GM21360 (cell line): ENCODE measurements at regions not wholly inside any gene's neighbourhood (a gene's known extent, or its start where the extent isn't known, plus 50 kb on each side); places are given as distances from the start of the nearest gene placed in this dataset.

ENCODE experiments used
- ATAC-seq: cut with Tn5 transposase; IDR thresholded peaks from one replicate; pipeline ENCODE4 v1.9.1; 2021; ENCODE audit warnings: mild to moderate bottlenecking, moderate library complexity; ENCODE audit not compliant: unreplicated experiment

DNA sequence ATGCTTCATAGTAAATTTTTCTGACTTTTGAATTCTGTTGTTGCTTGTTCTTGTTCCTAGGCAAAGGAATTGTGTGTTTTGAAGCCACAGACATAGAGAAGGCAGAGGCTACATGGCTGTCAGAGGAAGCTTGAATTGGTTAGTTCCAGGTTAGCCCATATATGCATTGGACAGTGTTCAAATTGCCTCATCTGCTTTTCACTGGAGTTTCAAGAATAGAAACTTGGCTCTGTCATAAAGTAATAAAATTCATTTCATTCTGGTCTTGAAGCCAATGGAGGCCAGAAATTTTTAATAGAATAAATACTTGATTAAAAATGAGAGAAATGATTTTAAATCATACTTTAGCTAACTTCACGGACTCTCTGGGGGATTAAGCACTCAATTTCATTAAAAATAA is 178.0 kb downstream of the YIPF5 start:
- no peak for ATAC-seq

DNA sequence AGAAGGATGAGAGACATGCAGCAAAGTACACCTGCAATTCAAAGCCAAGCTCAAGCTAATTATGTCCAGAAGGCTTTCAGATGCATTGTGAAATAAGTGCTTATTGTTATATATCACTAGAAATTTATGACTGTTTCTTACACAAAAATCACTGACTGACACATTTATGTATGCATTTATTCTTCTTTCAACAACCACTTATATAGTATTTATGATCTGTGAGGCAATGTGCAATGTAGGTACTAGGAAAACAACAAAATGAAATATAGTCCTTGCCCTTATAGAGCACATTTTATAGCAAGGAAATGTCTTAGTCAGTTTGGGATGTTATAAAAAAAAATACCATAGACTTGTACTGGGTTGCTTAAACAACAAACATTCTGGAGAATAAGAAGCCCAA is 167.6 kb downstream of the YIPF5 start:
- ATAC-seq: no peak

DNA sequence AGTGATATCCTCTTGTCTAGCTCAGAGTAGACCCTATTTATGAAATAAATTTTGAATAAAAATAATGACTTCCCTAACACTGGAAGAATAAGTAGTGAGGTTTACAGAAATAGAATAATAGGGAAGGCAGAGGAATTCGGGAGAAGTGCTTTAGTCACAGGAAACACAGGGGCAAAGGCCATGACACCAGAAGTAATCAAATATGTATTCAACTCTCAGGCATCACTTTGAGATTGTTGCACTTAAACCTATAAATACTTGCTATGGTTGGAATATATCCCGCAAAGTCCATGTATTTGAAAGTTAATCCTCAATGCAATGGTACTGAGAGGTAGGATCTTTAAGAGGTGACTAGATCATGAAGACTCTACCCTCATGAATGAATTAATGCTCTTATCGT is 166.8 kb downstream of the YIPF5 start:
- ATAC-seq: no peak

DNA sequence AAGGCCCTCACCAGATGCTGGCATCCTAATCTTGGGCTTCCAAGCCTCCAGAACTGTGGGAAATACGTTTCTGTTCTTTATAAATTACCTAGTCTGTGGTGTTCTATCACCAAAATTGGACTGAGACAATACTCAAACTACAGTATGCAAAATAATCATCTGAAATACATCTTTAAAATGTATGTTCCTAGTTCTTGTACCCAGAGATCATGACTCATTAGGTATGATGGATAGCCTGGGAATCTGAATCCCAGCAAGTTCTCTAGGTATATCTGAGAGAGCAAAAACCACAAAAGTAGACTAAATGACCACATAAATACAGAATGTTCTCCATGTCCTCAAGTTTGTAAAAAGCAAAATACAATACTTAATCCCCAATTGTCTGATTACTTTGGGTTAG is 166.3 kb downstream of the YIPF5 start:
- ATAC-seq: no peak

DNA sequence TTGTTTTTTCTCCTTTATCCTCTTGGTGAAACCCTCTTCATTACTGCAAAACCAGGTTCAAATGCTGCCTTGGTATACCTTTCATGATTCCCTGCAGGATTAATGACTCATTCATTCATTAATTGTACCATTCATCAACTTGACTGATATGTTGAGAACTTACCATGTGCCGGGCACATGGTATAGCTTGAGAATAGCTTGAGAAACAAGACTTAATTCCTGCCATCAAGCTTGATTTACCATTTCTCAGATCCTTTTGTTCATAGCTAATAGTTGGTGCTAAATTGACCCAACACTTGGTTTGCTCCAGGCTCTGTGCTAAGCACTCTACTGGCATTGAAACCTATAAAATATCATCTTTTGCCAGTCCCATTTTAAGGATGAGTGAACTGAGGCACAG is 165.7 kb downstream of the YIPF5 start:
- no peak for ATAC-seq

DNA sequence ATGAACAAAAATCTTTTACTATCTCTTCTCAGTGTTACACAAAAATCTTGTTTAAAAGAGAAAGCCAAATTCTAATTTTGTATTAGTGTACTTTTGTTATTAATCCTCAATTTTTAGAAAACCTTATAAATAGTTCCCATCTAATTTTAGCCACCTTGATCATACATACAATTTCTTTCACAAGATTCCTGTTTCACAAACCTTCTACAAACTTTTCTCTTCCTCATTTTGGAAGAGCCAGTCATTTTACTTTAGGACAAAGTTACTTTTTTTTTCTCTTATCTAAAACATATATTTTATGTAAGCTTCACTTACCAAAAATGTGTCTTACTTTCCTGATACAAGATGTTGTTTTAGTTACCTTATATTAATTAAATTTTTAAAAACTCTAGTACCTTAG is 161.3 kb downstream of the YIPF5 start:
- no peak for ATAC-seq

DNA sequence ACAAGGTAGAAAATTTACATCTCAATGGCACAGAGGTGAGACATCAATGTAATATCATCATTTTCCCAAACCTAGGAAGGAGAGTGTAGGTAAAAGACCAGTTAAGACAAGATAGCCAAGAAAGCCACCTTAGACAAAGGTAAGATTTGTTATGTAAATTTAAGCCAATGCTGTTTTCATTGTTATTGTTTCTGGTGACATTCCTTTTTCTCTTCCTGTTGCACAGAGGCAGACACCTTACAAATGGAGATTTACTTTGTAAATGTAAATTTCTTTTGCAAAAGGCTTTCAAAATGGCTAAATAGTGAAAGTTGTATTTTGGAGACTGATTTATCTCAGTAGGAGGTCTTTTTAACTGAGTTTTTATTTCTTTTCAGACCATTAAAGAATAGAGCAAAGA is 159.1 kb downstream of the YIPF5 start:
- no peak for ATAC-seq

DNA sequence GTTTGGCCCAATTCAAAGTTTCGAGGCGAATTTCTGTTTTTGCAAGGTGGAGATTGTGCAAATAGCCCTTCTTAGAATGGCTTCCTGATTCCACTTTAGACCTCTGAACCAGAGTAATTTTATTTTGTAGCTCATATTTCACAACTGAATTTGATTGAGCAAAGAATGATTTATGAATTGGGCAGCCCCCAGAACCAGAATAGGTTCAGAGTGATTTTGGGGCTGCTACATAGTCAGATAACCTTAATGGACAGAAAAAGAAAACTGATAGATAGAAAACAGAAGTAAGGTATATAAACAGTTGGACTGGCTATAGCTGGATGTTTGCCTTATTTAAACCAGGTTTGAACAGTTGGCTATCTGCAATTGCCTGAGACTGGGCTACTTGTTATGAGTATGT is 156.6 kb downstream of the YIPF5 start:
- ATAC-seq: no peak

DNA sequence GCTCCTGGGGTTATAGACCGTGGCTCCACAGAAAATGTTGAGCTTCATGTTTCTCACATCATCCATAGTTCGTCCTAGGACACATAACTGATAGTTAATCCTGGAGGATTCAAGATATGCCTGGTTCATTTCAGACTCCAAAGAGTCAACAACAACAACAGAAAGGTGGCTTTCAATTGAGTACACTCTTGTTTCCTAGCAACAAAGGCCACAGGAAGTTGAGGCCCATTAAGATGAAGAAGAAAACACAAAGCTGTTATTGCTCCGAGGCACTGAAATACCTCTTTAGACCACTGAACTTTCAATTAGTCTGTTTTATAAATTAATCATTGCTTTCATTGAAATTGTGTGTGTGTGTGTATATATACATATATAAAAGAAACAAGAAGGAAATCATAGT is 154.5 kb downstream of the YIPF5 start:
- ATAC-seq: no peak

DNA sequence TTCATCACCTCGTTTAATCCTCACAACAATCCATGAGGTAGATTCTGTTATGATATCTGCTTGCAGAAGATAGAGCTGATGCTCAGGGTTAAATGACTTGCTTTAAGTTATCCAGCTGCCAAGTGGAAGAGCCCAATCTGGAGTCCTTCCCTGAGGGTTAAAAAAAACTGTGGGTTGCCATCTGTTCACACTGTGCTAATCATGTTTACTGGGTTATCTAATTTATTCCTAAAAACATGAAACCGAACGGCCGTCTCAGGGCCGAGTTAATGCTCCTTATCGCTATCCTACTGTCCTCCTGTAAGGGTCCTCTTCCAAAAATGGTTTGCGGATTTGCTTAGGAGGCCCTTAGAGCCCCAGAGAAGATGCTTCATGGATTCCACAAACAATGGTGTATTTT is 153.3 kb downstream of the YIPF5 start:
- no peak for ATAC-seq

DNA sequence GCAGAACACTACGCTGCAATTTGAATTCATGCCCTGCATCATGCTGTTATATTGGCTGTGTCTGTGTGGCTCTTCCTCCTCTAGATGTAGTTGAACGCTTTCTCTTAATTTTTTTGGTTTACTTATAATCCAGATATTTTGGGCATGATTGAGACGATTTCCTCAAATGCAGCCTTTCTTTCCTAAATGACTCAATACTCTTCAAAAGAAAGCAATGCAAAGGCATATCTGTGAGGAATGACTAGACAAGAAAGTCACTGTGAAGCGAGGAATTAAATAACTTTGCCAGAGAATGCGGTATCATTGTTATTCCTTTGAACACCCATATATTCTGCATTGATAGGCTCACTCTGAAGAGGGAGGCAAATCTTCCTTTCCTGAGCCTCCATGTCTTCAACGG is 152.8 kb downstream of the YIPF5 start:
- no peak for ATAC-seq

DNA sequence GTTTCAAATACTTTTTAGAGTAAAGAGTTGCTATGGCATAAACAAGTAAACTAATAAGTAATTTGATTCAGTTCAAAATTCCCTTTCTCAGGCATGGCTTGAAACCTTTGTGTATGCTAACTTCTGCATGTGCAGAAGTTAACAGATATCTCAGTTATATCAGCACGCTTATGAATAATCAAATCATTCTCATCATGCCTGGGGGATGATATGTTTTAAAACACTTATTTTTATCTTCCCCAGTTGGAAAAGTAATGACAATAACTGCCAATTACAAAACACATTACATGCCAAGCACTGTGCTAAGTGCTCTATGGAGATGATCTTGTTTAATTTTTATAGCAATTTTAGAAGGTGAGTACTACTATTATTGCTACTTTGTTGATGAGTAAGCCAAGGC is 146.4 kb downstream of the YIPF5 start:
- no peak for ATAC-seq

DNA sequence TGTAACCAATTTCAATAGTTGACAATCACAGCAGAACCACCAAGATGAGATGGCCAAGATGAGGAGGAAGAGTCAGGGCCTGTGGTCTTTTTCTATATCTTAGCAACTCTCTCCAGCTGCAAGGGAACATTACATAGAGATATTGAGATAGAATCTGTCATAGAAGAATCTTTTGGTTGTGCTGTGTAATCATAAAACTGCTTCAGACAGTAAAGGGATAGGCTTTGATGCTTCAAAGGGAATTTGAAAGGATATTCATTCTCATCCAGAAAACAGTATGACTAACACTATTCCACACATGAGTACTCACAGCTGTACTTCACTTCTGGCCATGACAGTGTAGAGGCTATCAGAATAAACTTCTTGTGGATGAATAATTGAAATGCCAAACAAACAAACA is 145.9 kb downstream of the YIPF5 start:
- no peak for ATAC-seq

DNA sequence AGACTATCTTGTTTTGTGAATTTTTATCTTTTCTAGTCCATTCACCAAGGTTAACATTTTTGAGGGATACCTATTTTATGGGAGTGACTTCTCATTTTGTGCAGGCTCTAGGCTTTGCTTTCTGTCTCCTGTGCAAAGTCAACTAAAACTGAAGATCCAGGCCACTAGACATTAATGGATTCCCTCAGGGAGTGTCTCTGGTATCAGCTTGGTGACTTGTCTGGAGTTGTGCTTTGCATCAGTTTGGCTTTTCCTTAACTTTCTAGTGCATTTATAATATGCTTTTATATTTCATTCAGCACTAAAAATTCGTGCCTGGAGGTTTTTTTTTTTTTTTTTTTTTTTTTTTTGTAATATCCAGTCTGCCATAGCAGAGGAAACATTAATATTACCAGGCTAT is 144.2 kb downstream of the YIPF5 start:
- no peak for ATAC-seq

DNA sequence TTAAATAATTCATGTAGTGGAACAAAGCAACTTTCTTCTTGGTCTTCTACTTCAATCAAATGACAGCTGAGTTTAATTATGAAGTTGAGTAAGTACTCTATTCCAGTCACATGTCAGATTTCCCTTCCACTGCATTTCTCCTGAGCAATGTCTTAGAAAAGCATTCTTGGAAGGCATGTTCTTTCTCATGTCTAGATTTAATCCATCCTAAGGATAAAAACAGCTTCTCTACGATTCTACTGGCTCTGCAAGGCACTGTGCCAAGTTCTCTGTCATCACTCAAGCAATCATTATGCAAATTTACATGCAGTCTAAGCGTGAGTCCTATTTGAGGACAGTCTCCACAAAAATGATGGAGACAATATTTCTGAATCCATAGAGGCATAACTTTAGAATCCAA is 142.4 kb downstream of the YIPF5 start:
- no peak for ATAC-seq

DNA sequence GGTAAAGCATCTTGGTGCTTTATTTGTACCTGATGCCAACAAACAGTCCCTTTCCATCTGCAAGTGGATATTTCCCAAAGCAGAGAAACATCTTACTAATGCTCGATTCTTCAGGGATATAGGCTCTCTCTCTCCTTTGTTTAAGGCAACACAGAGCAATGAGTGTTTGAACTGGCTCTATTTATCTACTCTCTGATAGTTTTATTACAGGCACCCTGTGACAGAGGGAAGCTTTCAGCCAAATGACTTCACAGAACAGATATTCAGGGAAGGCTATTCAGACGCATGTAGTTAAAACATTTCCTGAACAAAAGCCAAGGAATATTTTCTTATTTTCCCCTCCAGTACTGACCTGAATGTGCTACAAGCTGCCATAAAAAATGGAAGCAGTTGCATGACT is 141.8 kb downstream of the YIPF5 start:
- no peak for ATAC-seq

DNA sequence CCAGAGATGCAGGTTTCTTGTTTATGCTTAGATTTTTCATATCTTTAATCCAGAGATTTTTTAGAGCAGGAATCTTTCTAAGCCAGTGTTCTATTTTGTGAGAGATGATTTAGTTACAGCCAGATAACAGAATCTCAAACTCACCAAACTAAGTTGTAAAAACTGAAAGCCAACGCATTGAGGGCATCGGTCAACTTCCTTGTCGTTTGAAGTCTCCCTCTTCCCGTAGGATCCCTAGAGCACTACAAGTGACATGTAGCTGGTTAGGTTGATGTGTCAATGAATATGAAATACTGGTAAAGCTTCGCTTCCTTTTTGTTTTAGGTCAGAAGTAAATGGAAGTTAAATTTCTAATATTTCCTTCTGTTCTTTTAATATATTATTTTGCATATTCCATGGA is 139.6 kb downstream of the YIPF5 start:
- ATAC-seq: no peak

DNA sequence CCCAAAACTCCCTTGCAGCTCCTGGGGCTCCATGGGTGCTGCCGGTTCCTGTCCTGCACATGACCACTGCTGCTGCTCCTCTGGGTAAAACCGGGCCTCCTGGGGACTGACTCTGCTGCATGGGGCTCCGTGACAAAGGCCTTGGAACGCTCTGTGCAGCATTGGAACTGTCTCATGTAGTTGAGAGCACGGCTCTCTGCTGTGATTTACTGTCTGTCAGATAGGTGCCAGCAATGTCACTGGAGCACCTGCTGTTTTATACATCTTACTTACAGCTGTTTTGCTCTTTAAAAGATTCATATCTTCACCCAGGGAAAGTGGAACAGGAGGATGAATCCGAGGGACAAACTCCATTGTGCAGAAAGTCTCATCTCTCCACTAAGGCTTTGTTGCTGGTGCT is 138.1 kb downstream of the YIPF5 start:
- no peak for ATAC-seq

DNA sequence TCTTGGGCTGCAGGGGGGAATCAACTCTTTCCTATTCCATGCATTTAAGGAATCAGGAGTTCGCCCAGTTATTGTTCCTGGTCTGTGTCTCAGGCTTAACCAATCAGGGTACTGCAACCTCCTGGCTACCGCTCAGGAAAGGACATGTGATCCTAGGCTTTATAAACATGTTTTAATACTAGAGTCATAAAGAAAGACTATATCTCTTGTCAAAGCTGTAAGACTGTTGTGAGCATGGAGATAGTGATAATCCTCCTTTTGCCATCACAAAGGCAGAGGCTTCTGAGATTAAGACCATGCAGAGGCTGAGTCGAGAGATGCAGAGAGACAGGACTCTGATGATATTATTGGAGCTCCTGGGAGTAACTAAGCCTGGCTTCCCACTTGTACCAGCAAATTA is 137.0 kb downstream of the YIPF5 start:
- no peak for ATAC-seq

DNA sequence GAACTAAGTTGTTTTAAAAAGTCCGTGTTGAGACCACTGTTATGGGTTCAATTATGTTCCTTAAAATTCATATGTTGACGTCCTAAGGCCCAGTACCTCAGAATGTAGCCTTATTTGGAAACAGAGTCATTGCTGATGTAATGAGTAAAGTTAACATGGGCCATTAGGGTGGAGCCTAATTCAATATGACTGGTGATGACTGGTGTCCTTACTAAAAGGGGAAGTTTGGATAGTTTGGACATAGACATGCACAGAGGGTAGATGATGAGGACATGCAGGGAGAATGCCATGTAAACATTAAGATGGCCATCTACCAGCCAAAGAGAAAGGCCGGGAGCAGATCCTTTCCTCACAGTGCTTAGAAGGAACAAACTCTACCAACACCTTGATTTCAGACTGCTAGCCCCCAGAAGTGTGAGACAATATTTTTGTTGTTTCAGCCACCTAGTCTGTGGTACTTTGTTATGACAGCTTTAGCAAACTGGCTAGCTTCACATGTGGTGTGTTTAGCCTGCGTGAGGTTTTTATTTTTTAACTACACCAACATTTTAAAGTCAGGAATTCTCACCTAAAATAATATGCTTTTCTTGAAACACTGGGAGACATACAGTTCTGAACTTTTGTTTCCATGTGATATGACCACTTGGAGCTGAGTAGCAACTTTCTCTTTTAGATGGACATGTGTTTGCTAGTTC is 135.3 kb downstream of the YIPF5 start:
- no peak for ATAC-seq

DNA sequence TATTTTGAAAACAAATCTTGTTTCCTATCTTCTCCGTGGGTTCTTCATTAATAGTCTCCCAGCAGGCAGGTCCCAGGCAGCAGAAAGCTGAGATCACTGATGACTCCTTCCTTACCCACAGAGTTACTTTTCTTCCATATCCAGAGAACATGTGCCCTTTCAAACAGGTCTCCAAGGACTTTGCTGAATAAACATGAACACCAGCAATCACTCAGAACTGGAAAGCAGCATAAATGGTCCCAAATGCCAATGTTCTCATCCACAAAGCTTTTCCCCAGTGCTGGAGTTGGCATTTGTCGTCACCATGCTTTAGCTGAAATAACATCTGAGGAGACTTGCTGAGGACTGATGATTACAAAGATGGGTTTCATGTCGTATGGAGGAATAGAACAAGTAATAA is 134.0 kb downstream of the YIPF5 start:
- ATAC-seq: no peak

DNA sequence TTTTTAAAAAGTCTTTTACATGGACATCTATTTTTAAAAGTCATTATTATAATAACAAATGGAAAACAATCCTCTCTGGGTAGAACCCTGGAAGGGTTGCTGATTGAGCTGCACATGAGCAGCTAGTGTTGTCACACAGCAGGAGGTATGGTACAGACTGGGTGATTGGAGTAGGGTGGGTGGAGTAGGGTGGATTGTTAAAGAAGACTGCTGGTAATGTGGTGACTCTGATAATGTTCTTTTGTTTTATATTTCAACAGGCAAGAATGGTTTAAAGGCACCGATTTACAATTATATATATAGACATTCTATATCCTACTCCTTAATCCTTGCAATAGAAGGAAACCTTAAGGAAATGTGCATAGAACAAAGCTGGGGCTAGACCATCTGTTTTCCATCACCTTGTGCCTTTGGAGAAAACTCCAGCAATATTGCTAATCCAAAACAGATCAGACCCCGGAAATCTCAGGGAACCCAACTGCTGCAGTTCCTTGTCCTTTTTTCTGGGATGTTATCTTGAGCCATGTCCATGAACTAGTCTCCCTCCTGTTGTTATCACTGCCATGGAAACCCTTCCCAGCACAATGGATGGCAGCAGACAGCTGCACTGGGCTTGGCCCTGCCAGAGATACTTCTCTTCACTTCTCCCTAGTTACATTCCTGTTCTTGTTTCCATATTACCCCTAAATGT is 129.7 kb downstream of the YIPF5 start:
- ATAC-seq: no peak

DNA sequence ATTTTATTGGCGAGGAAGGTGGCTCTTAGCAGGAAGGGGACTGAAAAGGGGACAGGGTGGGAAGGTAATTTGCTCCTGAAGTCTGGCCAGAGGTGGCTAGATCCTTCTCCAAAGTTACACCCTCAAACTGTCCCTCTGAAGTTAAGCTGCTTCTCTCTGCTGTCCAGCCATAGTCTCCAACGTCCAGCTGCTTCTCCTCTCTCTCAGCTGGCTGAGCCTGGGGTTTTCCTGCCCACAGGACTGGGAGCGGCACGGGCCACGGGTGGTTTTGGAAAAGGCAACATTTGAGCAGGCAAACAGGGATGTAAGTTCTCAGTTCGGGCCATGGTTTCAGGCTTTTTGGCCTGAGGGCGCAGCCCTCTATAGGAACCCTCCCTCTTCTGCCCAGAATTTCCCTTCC is 128.3 kb downstream of the YIPF5 start:
- ATAC-seq: no peak
